A673 (cell line): ENCODE measurements at regions not wholly inside any gene's neighbourhood (a gene's known extent, or its start where the extent isn't known, plus 50 kb on each side); places are given as distances from the start of the nearest gene placed in this dataset.

Experiments
- BruUV-seq: library from RNA; stranded (reverse); fragments of 400-500 nt; replicated peaks from 2 replicates; lab custom pipeline; 2021; lab: Mats Ljungman, UMichigan
- CTCF ChIA-PET: fragments of 300-600 bp; sonication (Branson Sonifier 250); formaldehyde crosslinking; loops from one replicate; lab custom pipeline; 2022; ENCODE audit warnings: antibody characterized with exemption; lab: Charles Lee
- POLR2A ChIA-PET: fragments of 300-600 bp; sonication (Branson Sonifier 250); formaldehyde crosslinking; loops from one replicate; lab custom pipeline; 2022; ENCODE audit warnings: antibody characterized with exemption; ENCODE audit not compliant: low non-redundant PET; lab: Charles Lee
- DNase-seq: peaks from one replicate; pipeline ENCODE4 v3.0.0-alpha.2; 2015; ENCODE audit warnings: low spot score
- H3K27ac ChIP-seq: fragments of 200-600 bp; sonication (generic); 2 replicates; pipeline ENCODE4 v1.5.1; 2016; ENCODE audit warnings: mixed run types, low read depth, mild to moderate bottlenecking, mixed read lengths, antibody characterized with exemption, low read length; ENCODE audit not compliant: poor library complexity, severe bottlenecking
- H3K27me3 ChIP-seq: fragments of 200-600 bp; sonication (generic); replicated peaks from 2 replicates; pipeline ENCODE4 v1.6.1; 2017; ENCODE audit warnings: mixed run types, low read depth, mild to moderate bottlenecking, mixed read lengths, antibody characterized with exemption, low read length; ENCODE audit not compliant: insufficient read depth, poor library complexity
- H3K36me3 ChIP-seq: fragments of 200-600 bp; sonication (generic); 2 replicates; pipeline ENCODE4 v1.6.1; 2016; ENCODE audit warnings: mixed run types, mild to moderate bottlenecking, mixed read lengths, antibody characterized with exemption, low read length; ENCODE audit not compliant: insufficient read depth, poor library complexity, severe bottlenecking
- H3K4me1 ChIP-seq: fragments of 200-600 bp; sonication (generic); 2 replicates; pipeline ENCODE4 v1.6.1; 2017; ENCODE audit warnings: mixed run types, mild to moderate bottlenecking, mixed read lengths, antibody characterized with exemption, low read length; ENCODE audit not compliant: insufficient read depth, poor library complexity, severe bottlenecking
- H3K4me3 ChIP-seq: fragments of 200-600 bp; sonication (generic); 2 replicates; pipeline ENCODE4 v1.5.1; 2016; ENCODE audit warnings: low read depth, mixed run types, mild to moderate bottlenecking, mixed read lengths, low read length; ENCODE audit not compliant: poor library complexity, severe bottlenecking
- H3K9me3 ChIP-seq: fragments of 200-600 bp; sonication (generic); 2 replicates; pipeline ENCODE4 v1.6.1; 2016; ENCODE audit warnings: mixed run types, low read depth, mild to moderate bottlenecking, mixed read lengths, antibody characterized with exemption, low read length; ENCODE audit not compliant: poor library complexity, severe bottlenecking
- EZH2 ChIP-seq: fragments of 200-600 bp; sonication (generic); IDR thresholded peaks from 2 replicates; pipeline ENCODE4 v1.6.1; 2017; ENCODE audit warnings: borderline replicate concordance, low read depth, mild to moderate bottlenecking, mixed read lengths, antibody characterized with exemption, low read length; ENCODE audit not compliant: poor library complexity, severe bottlenecking
- intact Hi-C: fragments of 100-400 bp; cut with micrococcal nuclease; formaldehyde crosslinking; loops from one replicate; pipeline ENCODE4 v1.10.0; 2022; ENCODE audit not compliant: unreplicated experiment
- TF ChIP-seq, protein P1 (sequence below): fragments of 300-800, 200-600 bp; sonication (generic); conservative IDR thresholded peaks from 2 replicates; pipeline ENCODE4 v1.5.1; 2017; ENCODE audit warnings: low read depth, mild to moderate bottlenecking, antibody characterized with exemption, low read length, moderate library complexity, mixed read lengths

DNA sequence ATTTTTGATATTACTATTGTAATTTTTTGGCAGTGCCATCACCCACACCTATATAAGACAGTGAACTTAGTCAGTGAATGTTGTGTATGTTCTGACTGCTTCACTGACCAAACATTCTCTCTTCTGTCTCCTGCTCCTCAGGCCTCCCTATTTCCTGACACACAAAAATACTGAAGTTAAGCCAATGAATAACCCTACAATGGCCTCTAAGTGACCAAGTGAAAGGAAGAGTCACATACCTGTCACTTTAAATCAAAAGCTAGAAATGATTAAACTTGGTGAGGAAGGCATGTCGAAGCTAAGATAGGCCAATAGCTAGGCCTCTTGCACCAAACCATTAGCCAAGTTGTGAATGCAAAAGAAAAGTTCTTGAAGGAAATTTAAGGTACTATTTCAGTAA lies 151.9 kb downstream of the RND3 start:
- intact Hi-C loops = no loop called here
- no peaks in the 10 kb centered on the region for H3K9me3 ChIP-seq
- H3K36me3 ChIP-seq = no peaks in the 10 kb centered on the region
- ChIA-PET POLR2A (no interaction called here), CTCF (no interaction called here)
- H3K27me3 ChIP-seq = no peaks in the 10 kb centered on the region
- no peak overlapping the region for H3K27ac ChIP-seq
- no peak overlapping the region for H3K4me3 ChIP-seq
- BruUV-seq = no TSS peak
- H3K4me1 ChIP-seq = no peaks in the 10 kb centered on the region
- DNase-seq = no peak
- TF ChIP-seq, protein P1, sequence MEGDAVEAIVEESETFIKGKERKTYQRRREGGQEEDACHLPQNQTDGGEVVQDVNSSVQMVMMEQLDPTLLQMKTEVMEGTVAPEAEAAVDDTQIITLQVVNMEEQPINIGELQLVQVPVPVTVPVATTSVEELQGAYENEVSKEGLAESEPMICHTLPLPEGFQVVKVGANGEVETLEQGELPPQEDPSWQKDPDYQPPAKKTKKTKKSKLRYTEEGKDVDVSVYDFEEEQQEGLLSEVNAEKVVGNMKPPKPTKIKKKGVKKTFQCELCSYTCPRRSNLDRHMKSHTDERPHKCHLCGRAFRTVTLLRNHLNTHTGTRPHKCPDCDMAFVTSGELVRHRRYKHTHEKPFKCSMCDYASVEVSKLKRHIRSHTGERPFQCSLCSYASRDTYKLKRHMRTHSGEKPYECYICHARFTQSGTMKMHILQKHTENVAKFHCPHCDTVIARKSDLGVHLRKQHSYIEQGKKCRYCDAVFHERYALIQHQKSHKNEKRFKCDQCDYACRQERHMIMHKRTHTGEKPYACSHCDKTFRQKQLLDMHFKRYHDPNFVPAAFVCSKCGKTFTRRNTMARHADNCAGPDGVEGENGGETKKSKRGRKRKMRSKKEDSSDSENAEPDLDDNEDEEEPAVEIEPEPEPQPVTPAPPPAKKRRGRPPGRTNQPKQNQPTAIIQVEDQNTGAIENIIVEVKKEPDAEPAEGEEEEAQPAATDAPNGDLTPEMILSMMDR = no peak

- POLR2A ChIA-PET = no interaction called here
- H3K9me3 ChIP-seq = no peaks in the 10 kb centered on the region
Observed at GRCh38 chr2:150332383-150332782, 155.1 kb downstream of the RND3 start.

DNA sequence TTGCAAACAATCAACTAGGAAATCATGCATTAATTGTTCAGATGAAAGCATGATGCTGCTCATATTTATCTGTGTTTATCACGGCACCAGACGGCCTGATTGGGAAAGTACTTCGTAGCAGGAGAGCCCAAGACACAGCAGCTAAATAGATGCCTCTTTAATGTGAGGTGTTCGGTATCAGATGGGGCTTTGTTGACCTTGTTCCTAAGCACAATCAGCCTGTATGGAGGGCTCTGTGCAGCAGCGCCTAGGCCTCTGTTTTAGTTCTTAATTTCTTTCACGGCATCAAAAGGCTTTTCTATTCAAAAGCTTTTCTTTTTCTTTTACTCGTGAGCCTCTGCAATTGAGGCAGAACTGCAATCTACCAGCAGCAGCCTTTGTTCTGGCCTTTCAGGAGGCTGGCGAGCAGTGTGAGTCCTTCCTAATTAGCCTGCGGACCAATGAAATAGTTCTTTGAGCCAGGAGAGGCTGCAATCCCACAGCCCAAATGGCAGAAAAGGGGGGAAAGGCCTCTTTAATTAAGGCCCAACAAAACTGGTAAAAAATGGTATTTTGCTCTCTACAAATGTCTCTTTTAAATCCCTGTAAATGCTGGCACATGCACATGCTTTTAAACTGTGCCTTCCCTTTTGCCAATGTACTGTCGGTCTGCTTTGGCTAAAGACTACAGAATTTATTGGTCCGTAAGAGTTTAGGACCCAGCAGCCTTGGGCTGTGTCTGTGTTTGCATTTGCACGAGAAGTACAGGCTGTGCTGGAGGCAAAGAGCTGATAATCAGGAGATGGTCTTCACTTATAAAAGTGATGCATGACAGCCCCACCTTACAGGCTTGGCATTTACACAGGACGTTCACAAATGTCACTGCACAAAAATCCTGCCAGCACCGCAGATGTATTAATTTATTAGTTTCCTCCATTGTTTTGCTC lies 159.6 kb downstream of the RND3 start:
- no peak overlapping the region for H3K4me3 ChIP-seq
- H3K27ac ChIP-seq = no peak overlapping the region
- intact Hi-C loops = no loop called here
- TF ChIP-seq EZH2 = no peak
- TF ChIP-seq, protein P1 = no peak
- CTCF ChIA-PET = no interaction called here
- no peaks in the 10 kb centered on the region for H3K9me3 ChIP-seq
- no TSS peak for BruUV-seq
- H3K4me1 ChIP-seq = peaks cover 13% of the 10 kb centered on the region
- H3K36me3 ChIP-seq = no peaks in the 10 kb centered on the region
- no peak for DNase-seq
- POLR2A ChIA-PET = no interaction called here
- no peaks in the 10 kb centered on the region for H3K27me3 ChIP-seq

More at GRCh38 chr2:150332383-150332782, 155.1 kb downstream of the RND3 start:
- TF ChIP-seq EZH2 = no peak
- TF ChIP-seq, protein P1 = no peak
- Histone ChIP-seq H3K4me3 (no peak overlapping the region), H3K36me3 (no peaks in the 10 kb centered on the region), H3K27ac (no peak overlapping the region), H3K27me3 (no peaks in the 10 kb centered on the region), H3K4me1 (no peaks in the 10 kb centered on the region)
- BruUV-seq = no TSS peak
- intact Hi-C loops = no loop called here
- CTCF ChIA-PET = no interaction called here
- no peak for DNase-seq
